HCT116 (cell line): ENCODE measurements at regions not wholly inside any gene's neighbourhood (a gene's known extent, or its start where the extent isn't known, plus 50 kb on each side); places are given as distances from the start of the nearest gene placed in this dataset.

Experiments used
- ATAC-seq: fragments of 200-7000 bp; cut with Tn5 transposase; 2 replicates; pipeline ENCODE4 v1.9.1; 2020; ENCODE audit warnings: mild to moderate bottlenecking, moderate library complexity
- BruUV-seq: library from RNA; stranded (reverse); fragments of 400-500 nt; replicated peaks from 2 replicates; lab custom pipeline; 2021; lab: Mats Ljungman, UMichigan
- CTCF ChIA-PET: fragments of 300-600 bp; sonication (Branson Sonifier 250); formaldehyde crosslinking; loops from one replicate; lab custom pipeline; 2021; ENCODE audit warnings: antibody characterized with exemption; lab: Charles Lee
- POLR2A ChIA-PET: fragments of 300-600, 350-600 bp; sonication (Branson Sonifier 250); formaldehyde crosslinking; loops from one replicate; lab custom pipeline; 2021; ENCODE audit warnings: antibody characterized with exemption; lab: Charles Lee
- RAD21 ChIA-PET, 2 experiments: fragments of 300-600 bp; sonication (Branson Sonifier 250); formaldehyde crosslinking; loops; one replicate each; lab custom pipeline; 2023; ENCODE audit warnings: low total read pairs in 2 of 2; ENCODE audit not compliant: uncharacterized antibody in 2 of 2, unreplicated experiment in 2 of 2, low non-redundant PET in 1 of 2; lab: Charles Lee
- DNase-seq: peaks from one replicate; pipeline ENCODE4 v3.0.0-alpha.2; 2010; ENCODE audit warnings: low read depth, low spot score
- H2AFZ ChIP-seq: fragments of 200-600 bp; shearing (Covaris generic), sonication (generic); 2 replicates; pipeline ENCODE4 v1.6.1; 2017; ENCODE audit warnings: low read depth, mixed run types, mixed read lengths, antibody characterized with exemption, low read length; ENCODE audit not compliant: poor library complexity, severe bottlenecking
- H3K27ac ChIP-seq: 2 replicates; pipeline ENCODE4 v1.5.1; 2012; ENCODE audit warnings: low read depth, low read length
- H3K27me3 ChIP-seq: fragments of 200-600 bp; sonication (generic); 2 replicates; pipeline ENCODE4 v1.6.1; 2016; ENCODE audit warnings: mixed run types, low read length, mixed read lengths; ENCODE audit not compliant: insufficient read depth
- H3K36me3 ChIP-seq, 2 experiments: fragments of 200-500 bp in 1 of 2; fragments of 200-600 bp in 1 of 2; sonication (Bioruptor generic) in 1 of 2; sonication (generic) in 1 of 2; 2 replicates each; pipeline versions ENCODE4 v1.5.1 to v1.6.1; 2014 to 2016; ENCODE audit warnings: low read length in 2 of 2, inconsistent platforms in 1 of 2, mixed read lengths in 1 of 2, mixed run types in 1 of 2; ENCODE audit not compliant: insufficient read depth in 2 of 2, control insufficient read depth in 1 of 2
- H3K4me1 ChIP-seq, 2 experiments: fragments of 200-600 bp in 1 of 2; sonication (generic) in 1 of 2; 2 replicates each; pipeline versions ENCODE4 v1.5.1 to v1.6.1; 2012 to 2017; ENCODE audit warnings: low read length in 2 of 2, inconsistent platforms in 1 of 2, mild to moderate bottlenecking in 1 of 2, mixed read lengths in 1 of 2, mixed run types in 1 of 2, moderate library complexity in 1 of 2; ENCODE audit not compliant: insufficient read depth in 2 of 2, control insufficient read depth in 1 of 2
- H3K4me2 ChIP-seq: fragments of 200-600 bp; sonication (generic); 2 replicates; pipeline ENCODE4 v1.6.1; 2017; ENCODE audit warnings: mixed run types, low read length, mixed read lengths
- H3K4me3 ChIP-seq, 2 experiments: fragments of 200-600 bp in 1 of 2; sonication (generic) in 1 of 2; replicated peaks in 1 of 2; 2 replicates each; pipeline ENCODE4 v1.5.1; 2011 to 2016; ENCODE audit warnings: low read length in 2 of 2, control low read depth in 1 of 2, low read depth in 1 of 2, mild to moderate bottlenecking in 1 of 2, mixed read lengths in 1 of 2, mixed run types in 1 of 2
- H3K79me2 ChIP-seq: fragments of 200-600 bp; sonication (generic); 2 replicates; pipeline ENCODE4 v1.6.1; 2017; ENCODE audit warnings: mild to moderate bottlenecking, mixed run types, low read length, moderate library complexity, mixed read lengths; ENCODE audit not compliant: insufficient read depth
- H3K9ac ChIP-seq: fragments of 200-600 bp; sonication (generic); 2 replicates; pipeline ENCODE4 v1.6.1; 2016; ENCODE audit warnings: low read length, mixed read lengths
- H3K9me2 ChIP-seq: fragments of 200-600 bp; sonication (generic), shearing (Covaris generic); 2 replicates; pipeline ENCODE4 v1.6.1; 2017; ENCODE audit warnings: mixed run types, mild to moderate bottlenecking, moderate library complexity; ENCODE audit not compliant: insufficient read depth
- H3K9me3 ChIP-seq, 2 experiments: fragments of 200-500 bp in 1 of 2; fragments of 200-600 bp in 1 of 2; sonication (Bioruptor generic) in 1 of 2; sonication (generic) in 1 of 2; 2 replicates each; pipeline ENCODE4 v1.6.1; 2014 to 2017; ENCODE audit warnings: low read length in 2 of 2, mixed read lengths in 2 of 2, inconsistent platforms in 1 of 2, low read depth in 1 of 2, mild to moderate bottlenecking in 1 of 2, mixed run types in 1 of 2, moderate library complexity in 1 of 2; ENCODE audit not compliant: control insufficient read depth in 1 of 2, insufficient read depth in 1 of 2
- H4K20me1 ChIP-seq: fragments of 200-600 bp; sonication (generic), shearing (Covaris generic); 2 replicates; pipeline ENCODE4 v1.6.1; 2017; ENCODE audit warnings: mixed run types, mild to moderate bottlenecking, moderate library complexity; ENCODE audit not compliant: insufficient read depth
- ATF3 ChIP-seq: IDR thresholded peaks from 2 replicates; pipeline ENCODE4 v1.6.1; 2012
- CBX3 ChIP-seq: IDR thresholded peaks from 2 replicates; pipeline ENCODE4 v1.6.1; 2012; ENCODE audit warnings: low read depth
- EGR1 ChIP-seq: IDR thresholded peaks from 2 replicates; pipeline ENCODE4 v1.6.1; 2012; ENCODE audit warnings: low read depth
- EZH2 ChIP-seq: fragments of 200-600 bp; sonication (generic); IDR thresholded peaks from 2 replicates; pipeline ENCODE4 v1.6.1; 2017; ENCODE audit warnings: antibody characterized with exemption, mixed run types
- EZH2phosphoT487 ChIP-seq: fragments of 200-600 bp; IDR thresholded peaks from 2 replicates; pipeline ENCODE4 v1.6.1; 2018; ENCODE audit warnings: antibody characterized with exemption, borderline replicate concordance
- FOSL1 ChIP-seq: IDR thresholded peaks from 2 replicates; pipeline ENCODE4 v1.6.1; 2012; ENCODE audit warnings: low read depth
- JUND ChIP-seq: IDR thresholded peaks from 2 replicates; pipeline ENCODE4 v1.6.1; 2012
- MAX ChIP-seq: IDR thresholded peaks from 2 replicates; pipeline ENCODE4 v1.6.1; 2012
- POLR2A ChIP-seq: IDR thresholded peaks from 2 replicates; pipeline ENCODE4 v1.7.0; 2011; ENCODE audit warnings: borderline replicate concordance; ENCODE audit not compliant: insufficient read depth, insufficient read length; ENCODE audit errors: extremely low read depth
- POLR2AphosphoS5 ChIP-seq: IDR thresholded peaks from 2 replicates; pipeline ENCODE4 v1.6.1; 2011; ENCODE audit warnings: mild to moderate bottlenecking, low read depth, low read length, moderate library complexity
- RAD21 ChIP-seq: IDR thresholded peaks from 2 replicates; pipeline ENCODE4 v1.6.1; 2012; ENCODE audit warnings: low read depth, mild to moderate bottlenecking
- REST ChIP-seq: IDR thresholded peaks from 2 replicates; pipeline ENCODE4 v1.6.1; 2012; ENCODE audit warnings: low read depth
- SIN3A ChIP-seq: IDR thresholded peaks from 2 replicates; pipeline ENCODE4 v1.6.1; 2012; ENCODE audit warnings: low read depth
- SP1 ChIP-seq: IDR thresholded peaks from 2 replicates; pipeline ENCODE4 v1.6.1; 2012; ENCODE audit warnings: low read depth
- SRF ChIP-seq: IDR thresholded peaks from 2 replicates; pipeline ENCODE4 v1.6.1; 2012; ENCODE audit warnings: low read depth
- TCF7L2 ChIP-seq: IDR thresholded peaks from 2 replicates; pipeline ENCODE4 v1.7.0; 2011; ENCODE audit warnings: borderline replicate concordance, inconsistent platforms; ENCODE audit not compliant: insufficient read depth, insufficient read length; ENCODE audit errors: extremely low read depth
- YY1 ChIP-seq: IDR thresholded peaks from 2 replicates; pipeline ENCODE4 v1.6.1; 2011; ENCODE audit warnings: low read length, low read depth, moderate library complexity, mild to moderate bottlenecking; ENCODE audit not compliant: insufficient replicate concordance; ENCODE audit errors: extremely low read depth
- ZBTB33 ChIP-seq: IDR thresholded peaks from 2 replicates; pipeline ENCODE4 v1.6.1; 2011; ENCODE audit warnings: mild to moderate bottlenecking, low read length, moderate library complexity; ENCODE audit not compliant: insufficient replicate concordance; ENCODE audit errors: extremely low read depth
- ZFX ChIP-seq: fragments of 450-650 bp; IDR thresholded peaks from 2 replicates; pipeline ENCODE4 v1.6.1; 2017
- ZNF274 ChIP-seq: fragments of 200-500 bp; sonication (Bioruptor generic); IDR thresholded peaks from 2 replicates; pipeline ENCODE4 v1.6.1; 2014; ENCODE audit warnings: mild to moderate bottlenecking, low read depth, low read length, inconsistent platforms
- intact Hi-C: fragments of 100-400 bp; cut with micrococcal nuclease; formaldehyde crosslinking; loops from 2 replicates; pipeline ENCODE4 v1.10.0; 2022

DNA sequence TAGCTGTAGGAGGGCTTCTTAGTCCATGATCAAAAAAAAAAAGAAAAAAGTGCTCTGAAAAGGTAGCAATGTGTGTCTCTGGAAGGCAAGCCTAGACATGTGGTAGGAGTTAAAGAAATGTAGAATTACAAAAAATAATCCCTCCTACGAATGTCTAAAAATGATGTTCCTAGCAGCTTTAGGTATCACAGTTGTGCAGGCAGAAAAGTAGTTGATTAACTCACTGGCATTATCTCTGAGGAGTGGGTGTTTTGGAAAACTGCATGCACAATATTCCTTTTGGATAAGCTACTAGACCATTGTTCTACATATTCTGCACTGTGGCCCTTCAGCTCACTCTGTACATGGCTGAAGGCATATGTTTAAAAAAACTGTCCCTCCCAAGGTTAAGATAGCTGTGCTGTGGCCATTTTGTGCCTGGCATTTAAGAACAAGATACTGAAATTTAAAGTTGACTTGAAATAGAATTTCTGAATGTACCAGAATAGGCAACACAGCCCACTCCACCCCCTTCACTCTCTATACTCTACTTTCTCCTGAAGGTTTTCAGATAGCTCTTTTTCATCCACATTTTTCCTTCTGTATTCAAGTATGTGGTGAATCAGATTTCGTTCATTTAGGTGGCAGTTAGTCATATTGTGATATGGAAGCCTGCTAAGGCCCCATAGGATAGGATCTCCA is 463.9 kb upstream of the LRRC7 start:
- Histone ChIP-seq H4K20me1 (no peaks in the 10 kb centered on the region), H3K27me3 (no peaks in the 10 kb centered on the region), H3K27ac (no peak overlapping the region), H2AFZ (no peak overlapping the region), H3K4me1 (no peaks in the 10 kb centered on the region), H3K79me2 (no peaks in the 10 kb centered on the region), H3K4me2 (no peak overlapping the region), H3K4me3 (no peak overlapping the region), H3K9ac (no peak overlapping the region), H3K9me3 (no peaks in the 10 kb centered on the region), H3K36me3 (no peaks in the 10 kb centered on the region), H3K9me2 (no peaks in the 10 kb centered on the region)
- TF ChIP-seq TCF7L2 (no peak), CBX3 (no peak), EZH2 (no peak), EGR1 (no peak), SIN3A (no peak), EZH2phosphoT487 (no peak), ZFX (no peak), ZNF274 (no peak), FOSL1 (no peak), ATF3 (no peak), POLR2A (no peak), POLR2AphosphoS5 (no peak), ZBTB33 (no peak), MAX (no peak), RAD21 (no peak), YY1 (no peak), JUND (no peak), SP1 (no peak), SRF (no peak), REST (no peak)
- no peak for DNase-seq
- RAD21 ChIA-PET = no interaction called here
- intact Hi-C loops = no loop called here
- BruUV-seq = no TSS peak
- no peak for ATAC-seq
- CTCF ChIA-PET = no interaction called here
- POLR2A ChIA-PET = interaction anchor here (0.6 kb wide), 1 partner anchor 12 kb away, joined by 3 read pairs; no protein-coding TSS in a partner anchor
